GM23338 (cell line): ENCODE measurements at regions not wholly inside any gene's neighbourhood (a gene's known extent, or its start where the extent isn't known, plus 50 kb on each side); places are given as distances from the start of the nearest gene placed in this dataset.

Experiments
- ATAC-seq: fragments of 200-7000 bp; cut with Tn5 transposase; 3 replicates; pipeline ENCODE4 v1.9.1; 2020
- DNase-seq: peaks from one replicate; pipeline ENCODE4 v3.0.0-alpha.2; 2015; ENCODE audit warnings: low spot score
- H2AFZ ChIP-seq: fragments of 200-600 bp; sonication (generic); 2 replicates; pipeline ENCODE4 v1.8.0; 2016; ENCODE audit warnings: antibody characterized with exemption, mild to moderate bottlenecking, moderate library complexity
- H3F3A ChIP-seq: fragments of 200-600 bp; sonication (generic); replicated peaks from 2 replicates; pipeline ENCODE4 v1.8.0; 2017; ENCODE audit warnings: antibody characterized with exemption, mixed run types, low read depth
- H3K27ac ChIP-seq: fragments of 200-600 bp; sonication (generic); 2 replicates; pipeline ENCODE4 v1.6.1; 2016; ENCODE audit warnings: low read depth
- H3K27me3 ChIP-seq: fragments of 200-600 bp; sonication (generic); 2 replicates; pipeline ENCODE4 v1.8.0; 2016; ENCODE audit warnings: mild to moderate bottlenecking, mixed run types, moderate library complexity; ENCODE audit not compliant: insufficient read depth
- H3K36me3 ChIP-seq: fragments of 200-600 bp; sonication (generic); 2 replicates; pipeline ENCODE4 v1.8.0; 2016; ENCODE audit warnings: mild to moderate bottlenecking; ENCODE audit not compliant: insufficient read depth
- H3K4me1 ChIP-seq: fragments of 200-600 bp; sonication (generic); 2 replicates; pipeline ENCODE4 v1.8.0; 2016; ENCODE audit warnings: mild to moderate bottlenecking, moderate library complexity; ENCODE audit not compliant: insufficient read depth
- H3K4me2 ChIP-seq: fragments of 200-600 bp; sonication (generic); 2 replicates; pipeline ENCODE4 v1.7.1; 2017; ENCODE audit warnings: mixed run types
- H3K4me3 ChIP-seq: fragments of 200-600 bp; sonication (generic); 2 replicates; pipeline ENCODE4 v1.6.1; 2016; ENCODE audit warnings: mixed run types
- H3K79me2 ChIP-seq: fragments of 200-600 bp; sonication (generic); replicated peaks from 2 replicates; pipeline ENCODE4 v1.8.0; 2017; ENCODE audit warnings: mild to moderate bottlenecking; ENCODE audit not compliant: insufficient read depth
- H3K9me2 ChIP-seq: fragments of 200-600 bp; sonication (generic); 2 replicates; pipeline ENCODE4 v1.8.0; 2017; ENCODE audit not compliant: insufficient read depth
- H4K20me1 ChIP-seq: fragments of 200-600 bp; sonication (generic); replicated peaks from 2 replicates; pipeline ENCODE4 v1.8.0; 2017; ENCODE audit warnings: mild to moderate bottlenecking; ENCODE audit not compliant: insufficient read depth
- H3K27ac Mint-ChIP-seq: 2 replicates; pipeline ENCODE4 v1.8.0; 2020; ENCODE audit warnings: inconsistent platforms, mild to moderate bottlenecking, moderate library complexity, mixed read lengths
- H3K27me3 Mint-ChIP-seq: 3 replicates; pipeline ENCODE4 v1.8.0; 2022; ENCODE audit warnings: low read depth, mild to moderate bottlenecking, moderate library complexity, mixed read lengths, inconsistent platforms; ENCODE audit not compliant: insufficient read depth, poor library complexity
- H3K36me3 Mint-ChIP-seq: 3 replicates; pipeline ENCODE4 v1.8.0; 2021; ENCODE audit warnings: low read depth, mild to moderate bottlenecking, inconsistent platforms, moderate library complexity, mixed read lengths
- H3K4me1 Mint-ChIP-seq: 3 replicates; pipeline ENCODE4 v1.8.0; 2020; ENCODE audit warnings: mild to moderate bottlenecking, inconsistent platforms, mixed read lengths
- H3K4me3 Mint-ChIP-seq: 3 replicates; pipeline ENCODE4 v1.8.0; 2021; ENCODE audit warnings: moderate library complexity, mild to moderate bottlenecking, inconsistent platforms, mixed read lengths
- H3K9me3 Mint-ChIP-seq: 3 replicates; pipeline ENCODE4 v1.8.0; 2020; ENCODE audit warnings: moderate library complexity, mild to moderate bottlenecking, inconsistent platforms, mixed read lengths
- CREB1 ChIP-seq: fragments of 250-450 bp; sonication (Bioruptor Pico); IDR thresholded peaks from 2 replicates; pipeline ENCODE4 v1.5.0; 2020; ENCODE audit warnings: low read depth, mild to moderate bottlenecking, moderate library complexity
- EZH2phosphoT487 ChIP-seq: fragments of 200-600 bp; sonication (generic); IDR thresholded peaks from one replicate; pipeline ENCODE4 v1.8.1; 2018; ENCODE audit warnings: antibody characterized with exemption; ENCODE audit not compliant: unreplicated experiment
- NANOG ChIP-seq: IDR thresholded peaks from 2 replicates; pipeline ENCODE4 v1.6.1; 2016; ENCODE audit warnings: antibody characterized with exemption, borderline replicate concordance
- POLR2AphosphoS5 ChIP-seq: IDR thresholded peaks from 2 replicates; pipeline ENCODE4 v1.6.1; 2016; ENCODE audit warnings: antibody characterized with exemption, low read depth
- STAT1 ChIP-seq: IDR thresholded peaks from one replicate; pipeline ENCODE4 v1.6.1; 2016; ENCODE audit warnings: antibody characterized with exemption; ENCODE audit not compliant: unreplicated experiment
- ZNF114 ChIP-seq: fragments of 250-450 bp; sonication (Bioruptor Pico); IDR thresholded peaks from 2 replicates; pipeline ENCODE4 v1.5.0; 2020; ENCODE audit warnings: mild to moderate bottlenecking, moderate library complexity
- TF ChIP-seq, protein P1 (sequence below): fragments of 250-450 bp; sonication (Bioruptor Pico); IDR thresholded peaks from 2 replicates; pipeline ENCODE4 v1.5.0; 2020; ENCODE audit warnings: mild to moderate bottlenecking, moderate library complexity

GRCh38 chr5:96218653-96219052, 214.4 kb downstream of the PCSK1 start (continued):
- TF ChIP-seq, protein P1, sequence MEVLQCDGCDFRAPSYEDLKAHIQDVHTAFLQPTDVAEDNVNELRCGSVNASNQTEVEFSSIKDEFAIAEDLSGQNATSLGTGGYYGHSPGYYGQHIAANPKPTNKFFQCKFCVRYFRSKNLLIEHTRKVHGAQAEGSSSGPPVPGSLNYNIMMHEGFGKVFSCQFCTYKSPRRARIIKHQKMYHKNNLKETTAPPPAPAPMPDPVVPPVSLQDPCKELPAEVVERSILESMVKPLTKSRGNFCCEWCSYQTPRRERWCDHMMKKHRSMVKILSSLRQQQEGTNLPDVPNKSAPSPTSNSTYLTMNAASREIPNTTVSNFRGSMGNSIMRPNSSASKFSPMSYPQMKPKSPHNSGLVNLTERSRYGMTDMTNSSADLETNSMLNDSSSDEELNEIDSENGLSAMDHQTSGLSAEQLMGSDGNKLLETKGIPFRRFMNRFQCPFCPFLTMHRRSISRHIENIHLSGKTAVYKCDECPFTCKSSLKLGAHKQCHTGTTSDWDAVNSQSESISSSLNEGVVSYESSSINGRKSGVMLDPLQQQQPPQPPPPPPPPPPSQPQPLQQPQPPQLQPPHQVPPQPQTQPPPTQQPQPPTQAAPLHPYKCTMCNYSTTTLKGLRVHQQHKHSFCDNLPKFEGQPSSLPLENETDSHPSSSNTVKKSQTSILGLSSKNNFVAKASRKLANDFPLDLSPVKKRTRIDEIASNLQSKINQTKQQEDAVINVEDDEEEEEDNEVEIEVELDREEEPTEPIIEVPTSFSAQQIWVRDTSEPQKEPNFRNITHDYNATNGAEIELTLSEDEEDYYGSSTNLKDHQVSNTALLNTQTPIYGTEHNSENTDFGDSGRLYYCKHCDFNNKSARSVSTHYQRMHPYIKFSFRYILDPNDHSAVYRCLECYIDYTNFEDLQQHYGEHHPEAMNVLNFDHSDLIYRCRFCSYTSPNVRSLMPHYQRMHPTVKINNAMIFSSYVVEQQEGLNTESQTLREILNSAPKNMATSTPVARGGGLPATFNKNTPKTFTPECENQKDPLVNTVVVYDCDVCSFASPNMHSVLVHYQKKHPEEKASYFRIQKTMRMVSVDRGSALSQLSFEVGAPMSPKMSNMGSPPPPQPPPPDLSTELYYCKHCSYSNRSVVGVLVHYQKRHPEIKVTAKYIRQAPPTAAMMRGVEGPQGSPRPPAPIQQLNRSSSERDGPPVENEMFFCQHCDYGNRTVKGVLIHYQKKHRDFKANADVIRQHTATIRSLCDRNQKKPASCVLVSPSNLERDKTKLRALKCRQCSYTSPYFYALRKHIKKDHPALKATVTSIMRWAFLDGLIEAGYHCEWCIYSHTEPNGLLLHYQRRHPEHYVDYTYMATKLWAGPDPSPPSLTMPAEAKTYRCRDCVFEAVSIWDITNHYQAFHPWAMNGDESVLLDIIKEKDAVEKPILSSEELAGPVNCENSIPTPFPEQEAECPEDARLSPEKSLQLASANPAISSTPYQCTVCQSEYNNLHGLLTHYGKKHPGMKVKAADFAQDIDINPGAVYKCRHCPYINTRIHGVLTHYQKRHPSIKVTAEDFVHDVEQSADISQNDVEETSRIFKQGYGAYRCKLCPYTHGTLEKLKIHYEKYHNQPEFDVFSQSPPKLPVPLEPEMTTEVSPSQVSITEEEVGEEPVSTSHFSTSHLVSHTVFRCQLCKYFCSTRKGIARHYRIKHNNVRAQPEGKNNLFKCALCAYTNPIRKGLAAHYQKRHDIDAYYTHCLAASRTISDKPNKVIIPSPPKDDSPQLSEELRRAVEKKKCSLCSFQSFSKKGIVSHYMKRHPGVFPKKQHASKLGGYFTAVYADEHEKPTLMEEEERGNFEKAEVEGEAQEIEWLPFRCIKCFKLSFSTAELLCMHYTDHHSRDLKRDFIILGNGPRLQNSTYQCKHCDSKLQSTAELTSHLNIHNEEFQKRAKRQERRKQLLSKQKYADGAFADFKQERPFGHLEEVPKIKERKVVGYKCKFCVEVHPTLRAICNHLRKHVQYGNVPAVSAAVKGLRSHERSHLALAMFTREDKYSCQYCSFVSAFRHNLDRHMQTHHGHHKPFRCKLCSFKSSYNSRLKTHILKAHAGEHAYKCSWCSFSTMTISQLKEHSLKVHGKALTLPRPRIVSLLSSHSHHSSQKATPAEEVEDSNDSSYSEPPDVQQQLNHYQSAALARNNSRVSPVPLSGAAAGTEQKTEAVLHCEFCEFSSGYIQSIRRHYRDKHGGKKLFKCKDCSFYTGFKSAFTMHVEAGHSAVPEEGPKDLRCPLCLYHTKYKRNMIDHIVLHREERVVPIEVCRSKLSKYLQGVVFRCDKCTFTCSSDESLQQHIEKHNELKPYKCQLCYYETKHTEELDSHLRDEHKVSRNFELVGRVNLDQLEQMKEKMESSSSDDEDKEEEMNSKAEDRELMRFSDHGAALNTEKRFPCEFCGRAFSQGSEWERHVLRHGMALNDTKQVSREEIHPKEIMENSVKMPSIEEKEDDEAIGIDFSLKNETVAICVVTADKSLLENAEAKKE (CRISPR knock-in tag), result no peak

GRCh38 chr5:96214442-96215197, 218.4 kb downstream of the PCSK1 start:
- Histone ChIP-seq H2AFZ (peak overlapping the region; percentile 34), H3K4me2 (no peak overlapping the region), H3K79me2 (no peaks in the 10 kb centered on the region), H3K9me2 (no peaks in the 10 kb centered on the region), H3K36me3 (no peaks in the 10 kb centered on the region), H4K20me1 (no peaks in the 10 kb centered on the region), H3F3A (no peaks in the 10 kb centered on the region), H3K4me1 (peaks cover 10% of the 10 kb centered on the region), H3K4me3 (no peak overlapping the region), H3K27ac (no peak overlapping the region), H3K27me3 (no peaks in the 10 kb centered on the region)
- no peak for DNase-seq
- peak overlapping the region; percentile 17; the same call in 1 of the 2 replicates for H3K27ac Mint-ChIP-seq
- no peaks in the 10 kb centered on the region for H3K27me3 Mint-ChIP-seq
- no peak for ATAC-seq
- H3K4me1 Mint-ChIP-seq, result peaks cover 14% of the 10 kb centered on the region
- H3K4me3 Mint-ChIP-seq, result no peak overlapping the region
- no peaks in the 10 kb centered on the region for H3K36me3 Mint-ChIP-seq
- no peaks in the 10 kb centered on the region for H3K9me3 Mint-ChIP-seq
- TF ChIP-seq ZNF114 (CRISPR knock-in tag), result no peak
- no peak for TF ChIP-seq CREB1 (CRISPR knock-in tag)
- no peak for TF ChIP-seq EZH2phosphoT487
- TF ChIP-seq, protein P1 (CRISPR knock-in tag), result no peak
- no peak for TF ChIP-seq NANOG
- TF ChIP-seq POLR2AphosphoS5, result no peak
- TF ChIP-seq STAT1, result no peak
